RWPE2 (cell line): ENCODE measurements at regions not wholly inside any gene's neighbourhood (a gene's known extent, or its start where the extent isn't known, plus 50 kb on each side); places are given as distances from the start of the nearest gene placed in this dataset.
"Not testable (repeated sequence)": the region's sequence is repeated elsewhere in the genome, so short reads cannot be mapped to it uniquely, and the experiment has no call there.

Experiments
- ATAC-seq: fragments of 200-7000 bp; cut with Tn5 transposase; 3 replicates; pipeline ENCODE4 v1.9.1; 2021; ENCODE audit warnings: low read depth
- DNase-seq: peaks from one replicate; pipeline ENCODE4 v3.0.0-alpha.2; 2020; ENCODE audit warnings: low spot score
- H3K27ac ChIP-seq: fragments of 450-650 bp; 2 replicates; pipeline ENCODE4 v1.5.1; 2017; ENCODE audit warnings: mild to moderate bottlenecking; ENCODE audit not compliant: poor library complexity, severe bottlenecking
- H3K27me3 ChIP-seq: fragments of 250-450 bp; sonication (Bioruptor Pico); 2 replicates; pipeline ENCODE4 v1.5.1; 2021; ENCODE audit warnings: mild to moderate bottlenecking, moderate library complexity; ENCODE audit not compliant: insufficient read depth, poor library complexity, severe bottlenecking
- H3K36me3 ChIP-seq: fragments of 250-450 bp; sonication (Bioruptor Pico); 2 replicates; pipeline ENCODE4 v1.5.1; 2020; ENCODE audit warnings: low read depth, mild to moderate bottlenecking, moderate library complexity
- H3K4me1 ChIP-seq: fragments of 250-450 bp; sonication (Bioruptor Pico); 2 replicates; pipeline ENCODE4 v1.5.1; 2021; ENCODE audit warnings: mild to moderate bottlenecking, moderate library complexity; ENCODE audit not compliant: insufficient read depth, poor library complexity, severe bottlenecking
- H3K4me3 ChIP-seq: fragments of 250-450 bp; sonication (Bioruptor Pico); 2 replicates; pipeline ENCODE4 v1.5.1; 2021; ENCODE audit warnings: mild to moderate bottlenecking, moderate library complexity; ENCODE audit not compliant: severe bottlenecking
- H3K9me3 ChIP-seq: fragments of 250-450 bp; sonication (Bioruptor Pico); 2 replicates; pipeline ENCODE4 v1.5.1; 2021; ENCODE audit warnings: mild to moderate bottlenecking, moderate library complexity; ENCODE audit not compliant: severe bottlenecking
- CTCF ChIP-seq: fragments of 450-650 bp; IDR thresholded peaks from one replicate; pipeline ENCODE4 v1.5.1; 2017; ENCODE audit warnings: mild to moderate bottlenecking, moderate library complexity; ENCODE audit not compliant: poor library complexity, severe bottlenecking

GRCh38 chr3:181329024-181329423, 339.5 kb upstream of the DNAJC19 start:
- Histone ChIP-seq H3K9me3 (no peaks in the 10 kb centered on the region), H3K36me3 (no peaks in the 10 kb centered on the region), H3K4me3 (no peak overlapping the region), H3K27me3 (no peaks in the 10 kb centered on the region), H3K4me1 (no peaks in the 10 kb centered on the region), H3K27ac (no peak overlapping the region)
- ATAC-seq, result no peak
- no peak for DNase-seq
- TF ChIP-seq CTCF, result no peak

GRCh38 chr3:181328346-181328745, 338.8 kb upstream of the DNAJC19 start:
- no peak for DNase-seq
- Histone ChIP-seq H3K4me1 (no peaks in the 10 kb centered on the region), H3K27me3 (no peaks in the 10 kb centered on the region), H3K4me3 (no peak overlapping the region), H3K9me3 (no peaks in the 10 kb centered on the region), H3K27ac (no peak overlapping the region), H3K36me3 (no peaks in the 10 kb centered on the region)
- ATAC-seq, result no peak
- TF ChIP-seq CTCF, result no peak

DNA sequence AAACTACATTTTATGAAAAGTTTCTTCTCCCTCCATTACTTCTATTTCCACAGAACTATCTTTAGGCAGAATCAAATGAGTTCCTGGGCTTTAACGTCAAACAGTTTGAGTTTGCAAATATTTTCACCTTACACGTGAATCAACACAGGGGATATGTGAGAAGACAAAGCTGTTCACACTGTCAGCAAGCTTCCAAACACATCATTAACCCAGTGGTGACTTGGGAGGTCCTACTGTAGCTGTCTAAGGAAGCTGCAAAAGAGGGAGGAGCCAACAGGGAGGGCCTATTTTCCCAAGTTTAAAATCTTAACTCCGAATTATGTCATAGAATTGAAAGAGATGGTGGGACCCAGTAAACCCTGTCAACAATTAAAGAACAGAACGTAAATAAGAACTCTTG, 337.8 kb upstream of the DNAJC19 start:
- ATAC-seq (no peak), DNase-seq (no peak)
- Histone ChIP-seq H3K36me3 (no peaks in the 10 kb centered on the region), H3K27ac (no peak overlapping the region), H3K4me1 (no peaks in the 10 kb centered on the region), H3K9me3 (no peaks in the 10 kb centered on the region), H3K4me3 (no peak overlapping the region), H3K27me3 (no peaks in the 10 kb centered on the region)
- no peak for TF ChIP-seq CTCF

GRCh38 chr3:181326637-181327223, 337.2 kb upstream of the DNAJC19 start:
- Histone ChIP-seq H3K36me3 (no peaks in the 10 kb centered on the region), H3K27me3 (no peaks in the 10 kb centered on the region), H3K4me1 (no peaks in the 10 kb centered on the region), H3K27ac (no peak overlapping the region), H3K4me3 (no peak overlapping the region), H3K9me3 (no peaks in the 10 kb centered on the region)
- DNase-seq, result no peak
- peak; percentile 85 for TF ChIP-seq CTCF
- 0 out of 3 replicates have a peak, but pooled peaks have one; percentile 45 for ATAC-seq

- not testable (repeated sequence) for H3K9me3 ChIP-seq, H3K4me3 ChIP-seq, ATAC-seq, H3K27ac ChIP-seq, H3K4me1 ChIP-seq, DNase-seq, H3K36me3 ChIP-seq, H3K27me3 ChIP-seq
- peak; percentile 7 for TF ChIP-seq CTCF
Observed at GRCh38 chr3:181324516-181324915, 335.0 kb upstream of the DNAJC19 start.
